ENCODE measurements at regions not wholly inside any gene's neighbourhood (a gene's known extent, or its start where the extent isn't known, plus 50 kb on each side); places are given as distances from the start of the nearest gene placed in this dataset.
"Not testable (repeated sequence)": the region's sequence is repeated elsewhere in the genome, so short reads cannot be mapped to it uniquely, and the experiment has no call there.

- no peak for DNase-seq
Measured at GRCh38 chr3:31181661-31182060, 287.2 kb upstream of the GADL1 start.

- no peak for DNase-seq
Measured at GRCh38 chr3:31182661-31183060, 288.2 kb upstream of the GADL1 start.

GRCh38 chr3:31184261-31185061 is 290.0 kb upstream of the GADL1 start:
- DNase-seq = no peak

- no peak for DNase-seq
Measured at GRCh38 chr3:31185062-31185357, 290.5 kb upstream of the GADL1 start.

GRCh38 chr3:31186041-31186440 is 291.6 kb upstream of the GADL1 start:
- DNase-seq = no peak

- DNase-seq = no peak
Measured at GRCh38 chr3:31187380-31187779, 292.9 kb upstream of the GADL1 start.

- DNase-seq = peak in 3 of 56 donors; percentile 3 to 10 (median 9)
Measured at GRCh38 chr3:31188112-31188511, 293.7 kb upstream of the GADL1 start.

- DNase-seq = no peak
Measured at GRCh38 chr3:31189330-31189729, 294.9 kb upstream of the GADL1 start.

GRCh38 chr3:31189971-31190370 is 295.5 kb upstream of the GADL1 start:
- no peak for DNase-seq

- no peak for DNase-seq
Measured at GRCh38 chr3:31191354-31191753, 296.9 kb upstream of the GADL1 start.

GRCh38 chr3:31193429-31193828 is 299.0 kb upstream of the GADL1 start:
- no peak for DNase-seq

GRCh38 chr3:31193871-31194270 is 299.4 kb upstream of the GADL1 start:
- DNase-seq = no peak

GRCh38 chr3:31196261-31196660 is 301.8 kb upstream of the GADL1 start:
- DNase-seq = no peak

GRCh38 chr3:31196881-31197364 is 302.5 kb upstream of the GADL1 start:
- DNase-seq = no peak

GRCh38 chr3:31197941-31198340 is 303.5 kb upstream of the GADL1 start:
- no peak for DNase-seq

- DNase-seq = no peak
Measured at GRCh38 chr3:31198890-31199289, 304.4 kb upstream of the GADL1 start.

- DNase-seq = no peak
Measured at GRCh38 chr3:31203960-31204795, 309.7 kb upstream of the GADL1 start.

- DNase-seq = not testable (repeated sequence)
Measured at GRCh38 chr3:31204796-31205056, 310.3 kb upstream of the GADL1 start.

GRCh38 chr3:31210068-31210645 is 315.7 kb upstream of the GADL1 start:
- DNase-seq = no peak

GRCh38 chr3:31213869-31214486 is 318.7 kb upstream of the STT3B start:
- DNase-seq = no peak

GRCh38 chr3:31218082-31218481 is 314.6 kb upstream of the STT3B start:
- DNase-seq = no peak
